GM12878 (cell line): ENCODE measurements at regions not wholly inside any gene's neighbourhood (a gene's known extent, or its start where the extent isn't known, plus 50 kb on each side); places are given as distances from the start of the nearest gene placed in this dataset.

Experiments used
- ATAC-seq: fragments of 200-7000 bp; cut with Tn5 transposase; 3 replicates; pipeline ENCODE4 v1.9.1; 2020; ENCODE audit warnings: mild to moderate bottlenecking, moderate library complexity
- BruUV-seq: library from RNA; stranded (reverse); fragments of 400-500 nt; replicated peaks from 2 replicates; lab custom pipeline; 2021; lab: Mats Ljungman, UMichigan
- CTCF ChIA-PET: fragments of 300-600 bp; sonication (Branson Sonifier 250); formaldehyde crosslinking; extraction: SDS; loops from one replicate; lab custom pipeline; 2021; ENCODE audit warnings: inconsistent platforms; lab: Yijun Ruan, JAX
- POLR2A ChIA-PET: fragments of 350-600 bp; formaldehyde crosslinking; extraction: SDS; loops from one replicate; lab custom pipeline; 2021; ENCODE audit warnings: inconsistent platforms; lab: Charles Lee
- RAD21 ChIA-PET: fragments of 300-600 bp; sonication (Branson Sonifier 250); formaldehyde crosslinking; loops from one replicate; lab custom pipeline; 2023; ENCODE audit warnings: antibody characterized with exemption; ENCODE audit not compliant: unreplicated experiment; lab: Charles Lee
- SMC1A ChIA-PET: fragments of 300-600 bp; sonication (Branson Sonifier 250); formaldehyde crosslinking; loops from one replicate; lab custom pipeline; 2023; ENCODE audit not compliant: unreplicated experiment, uncharacterized antibody; lab: Charles Lee
- DNase-seq: peaks from one replicate; pipeline ENCODE4 v3.0.0-alpha.2; 2011; ENCODE audit warnings: low read depth, low spot score
- FAIRE-seq: peaks from 3 replicates; lab custom pipeline; 2011; peaks lifted over from hg19 to GRCh38; lab: Jason Lieb, UNC
- H2AFZ ChIP-seq: 2 replicates; pipeline ENCODE4 v1.6.0; 2011; ENCODE audit warnings: low read depth, low read length, control low read depth; ENCODE audit not compliant: control insufficient read depth
- H3K27ac ChIP-seq: 2 replicates; pipeline ENCODE4 v1.5.1; 2011; ENCODE audit warnings: control low read depth; ENCODE audit not compliant: control insufficient read depth, insufficient read depth
- H3K27me3 ChIP-seq, 2 experiments: replicated peaks in 1 of 2; 2 replicates each; pipeline versions ENCODE4 v1.6.0 to v1.6.1; 2011; ENCODE audit warnings: low read length in 1 of 2; ENCODE audit not compliant: control insufficient read depth in 2 of 2, insufficient read depth in 2 of 2
- H3K36me3 ChIP-seq, 2 experiments: 2 replicates each; pipeline ENCODE4 v1.5.1; 2011; ENCODE audit warnings: low read length in 1 of 2; ENCODE audit not compliant: control insufficient read depth in 2 of 2, insufficient read depth in 2 of 2
- H3K4me1 ChIP-seq: 2 replicates; pipeline ENCODE4 v1.6.1; 2011; ENCODE audit warnings: mild to moderate bottlenecking, low read length, moderate library complexity, mixed read lengths; ENCODE audit not compliant: control insufficient read depth, insufficient read depth
- H3K4me2 ChIP-seq: 2 replicates; pipeline ENCODE4 v1.6.0; 2011; ENCODE audit warnings: control low read depth; ENCODE audit not compliant: control insufficient read depth, insufficient read depth
- H3K4me3 ChIP-seq: fragments of 200-600 bp; sonication (generic); 2 replicates; pipeline ENCODE4 v1.5.1; 2016
- H3K79me2 ChIP-seq: 2 replicates; pipeline ENCODE4 v1.6.0; 2011; ENCODE audit warnings: low read length; ENCODE audit not compliant: control insufficient read depth, insufficient read depth
- H3K9ac ChIP-seq: 2 replicates; pipeline ENCODE4 v1.8.0; 2011; ENCODE audit warnings: low read length, control low read depth, mixed read lengths; ENCODE audit not compliant: control insufficient read depth, insufficient read depth
- H3K9me3 ChIP-seq: replicated peaks from 3 replicates; pipeline ENCODE4 v1.5.1; 2011; ENCODE audit warnings: mild to moderate bottlenecking, low read length; ENCODE audit not compliant: control insufficient read depth, insufficient read depth
- H4K20me1 ChIP-seq: 2 replicates; pipeline ENCODE4 v1.6.0; 2011; ENCODE audit not compliant: control insufficient read depth, insufficient read depth
- E2F4 ChIP-seq: IDR thresholded peaks from 2 replicates; pipeline ENCODE4 v1.6.1; 2012; ENCODE audit warnings: low read depth, low read length, improper control_type of control experiment
- HCFC1 ChIP-seq: fragments of 150-350 bp; IDR thresholded peaks from 2 replicates; pipeline ENCODE4 v1.6.1; 2014; ENCODE audit warnings: low read length
- IRF3 ChIP-seq: fragments of 450-650 bp; IDR thresholded peaks from 2 replicates; pipeline ENCODE4 v1.6.1; 2014; ENCODE audit warnings: mild to moderate bottlenecking
- MAX ChIP-seq: IDR thresholded peaks from 2 replicates; pipeline ENCODE4 v1.6.1; 2012; ENCODE audit warnings: low read depth, low read length, improper control_type of control experiment
- MTA3 ChIP-seq: IDR thresholded peaks from 2 replicates; pipeline ENCODE4 v1.6.1; 2012; ENCODE audit warnings: low read length, inconsistent platforms, borderline replicate concordance
- MXI1 ChIP-seq: fragments of 150-350 bp; IDR thresholded peaks from 2 replicates; pipeline ENCODE4 v1.6.1; 2011; ENCODE audit warnings: low read depth, mild to moderate bottlenecking, inconsistent platforms, low read length, improper control_type of control experiment
- MYC ChIP-seq: IDR thresholded peaks from 2 replicates; pipeline ENCODE4 v1.6.1; 2011; ENCODE audit warnings: mild to moderate bottlenecking, low read length, moderate library complexity, inconsistent platforms; ENCODE audit not compliant: insufficient read depth, insufficient replicate concordance, insufficient read length, severe bottlenecking
- NR2C2 ChIP-seq: IDR thresholded peaks from 2 replicates; pipeline ENCODE4 v1.6.1; 2011; ENCODE audit warnings: borderline replicate concordance, low read depth; ENCODE audit not compliant: control insufficient read depth, insufficient read length
- POLR2AphosphoS2 ChIP-seq: IDR thresholded peaks from 2 replicates; pipeline ENCODE4 v1.6.1; 2011; ENCODE audit warnings: low read depth, mild to moderate bottlenecking, low read length, improper control_type of control experiment, moderate library complexity
- STAT1 ChIP-seq: fragments of 450-650 bp; conservative IDR thresholded peaks from 2 replicates; pipeline ENCODE4 v1.6.1; 2014; ENCODE audit warnings: antibody characterized with exemption, mild to moderate bottlenecking
- YY1 ChIP-seq: IDR thresholded peaks from 2 replicates; pipeline ENCODE4 v1.6.1; 2011; ENCODE audit warnings: low read depth, mild to moderate bottlenecking, low read length
- WGBS: methylation state at CpG from one replicate; pipeline ENCODE4 v1.1.6; 2016; ENCODE audit warnings: low lambda C conversion rate; ENCODE audit not compliant: insufficient replicate concordance, insufficient coverage; ENCODE audit errors: missing lambda C conversion rate; 5-methylcytosine and 5-hydroxymethylcytosine counted together
- in situ Hi-C: fragments of 300-500 bp; cut with MboI; formaldehyde crosslinking; loops from 9 replicates; pipeline ENCODE4 v1.14.3; 2018; ENCODE audit warnings: mixed read lengths
- intact Hi-C: fragments of 100-400 bp; cut with micrococcal nuclease; formaldehyde crosslinking; loops from one replicate; pipeline ENCODE4 v1.14.2; 2022; ENCODE audit not compliant: unreplicated experiment

- intact Hi-C loops, result no loop called here
- Histone ChIP-seq H3K9ac (no peak overlapping the region), H3K27ac (no peak overlapping the region), H3K4me1 (no peaks in the 10 kb centered on the region), H3K9me3 (no peaks in the 10 kb centered on the region; the same call in 2 of the 3 replicates), H3K27me3 (no peaks in the 10 kb centered on the region), H3K79me2 (no peaks in the 10 kb centered on the region), H3K4me2 (no peak overlapping the region), H3K36me3 (no peaks in the 10 kb centered on the region), H4K20me1 (no peaks in the 10 kb centered on the region), H3K4me3 (no peak overlapping the region), H2AFZ (no peak overlapping the region)
- TF ChIP-seq MTA3 (no peak), YY1 (no peak), MXI1 (no peak), E2F4 (no peak), IRF3 (no peak), MYC (no peak), NR2C2 (no peak), POLR2AphosphoS2 (no peak), MAX (no peak), STAT1 (no peak), HCFC1 (no peak)
- ChIA-PET RAD21 (no interaction called here), CTCF (no interaction called here), SMC1A (no interaction called here), POLR2A (no interaction called here)
- BruUV-seq, result no TSS peak
- ATAC-seq (no peak), FAIRE-seq (no peak), DNase-seq (no peak)
- in situ Hi-C loops, result no loop called here
- 7% methylated on average over 1 of the region's 1 CpG for WGBS
Measured at GRCh38 chr5:2691530-2691929, 59.9 kb downstream of the IRX2 start.
